ENCODE measurements at regions not wholly inside any gene's neighbourhood (a gene's known extent, or its start where the extent isn't known, plus 50 kb on each side); places are given as distances from the start of the nearest gene placed in this dataset.

GRCh38 chr14:58772116-58772515 is 134.4 kb downstream of the DACT1 start:
- TF ChIP-seq CTCF (conservative IDR thresholded peaks at IDR 0.05; ENCODE audit: low read length) (no peak), EZH2phosphoT487 (IDR thresholded peaks at IDR 0.05; ENCODE audit: borderline replicate concordance, low read depth, low read length) (no peak)

Data from OCI-LY7 (cell line).